NB4 (cell line): ENCODE measurements at regions not wholly inside any gene's neighbourhood (a gene's known extent, or its start where the extent isn't known, plus 50 kb on each side); places are given as distances from the start of the nearest gene placed in this dataset.

Experiments
- MYC ChIP-seq: IDR thresholded peaks from 2 replicates; pipeline ENCODE4 v1.6.1; 2011; ENCODE audit warnings: low read depth, low read length
- POLR2A ChIP-seq: IDR thresholded peaks from 2 replicates; pipeline ENCODE4 v1.6.1; 2011; ENCODE audit warnings: mild to moderate bottlenecking; ENCODE audit not compliant: insufficient read length; ENCODE audit errors: extremely low read depth
- TF ChIP-seq, protein P1 (sequence below): IDR thresholded peaks from one replicate; pipeline ENCODE4 v1.5.1; 2012; ENCODE audit warnings: low read depth, low read length
- TF ChIP-seq, protein P2 (sequence below): IDR thresholded peaks from 2 replicates; pipeline ENCODE4 v1.6.1; 2011; ENCODE audit warnings: low read depth, low read length

DNA sequence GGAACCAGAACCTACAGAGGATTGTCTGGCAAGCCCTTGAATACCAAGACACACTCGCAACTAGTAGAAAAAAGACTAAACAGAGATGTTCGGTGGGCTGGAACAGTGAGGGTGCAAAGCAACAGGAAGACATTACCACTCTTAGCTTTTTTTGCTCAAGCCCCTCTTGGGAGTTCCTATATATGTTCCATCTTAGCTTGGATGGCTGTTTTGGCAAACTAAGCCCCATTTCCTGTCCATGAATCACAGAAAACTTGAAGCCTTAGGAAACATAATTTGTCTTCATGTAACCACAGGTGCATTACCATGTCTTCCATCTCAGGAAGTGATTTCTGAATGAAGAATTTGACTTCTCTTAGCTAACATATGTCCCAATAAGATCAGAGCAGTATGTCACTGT is 446.3 kb downstream of the OLFM4 start:
- TF ChIP-seq, protein P1, sequence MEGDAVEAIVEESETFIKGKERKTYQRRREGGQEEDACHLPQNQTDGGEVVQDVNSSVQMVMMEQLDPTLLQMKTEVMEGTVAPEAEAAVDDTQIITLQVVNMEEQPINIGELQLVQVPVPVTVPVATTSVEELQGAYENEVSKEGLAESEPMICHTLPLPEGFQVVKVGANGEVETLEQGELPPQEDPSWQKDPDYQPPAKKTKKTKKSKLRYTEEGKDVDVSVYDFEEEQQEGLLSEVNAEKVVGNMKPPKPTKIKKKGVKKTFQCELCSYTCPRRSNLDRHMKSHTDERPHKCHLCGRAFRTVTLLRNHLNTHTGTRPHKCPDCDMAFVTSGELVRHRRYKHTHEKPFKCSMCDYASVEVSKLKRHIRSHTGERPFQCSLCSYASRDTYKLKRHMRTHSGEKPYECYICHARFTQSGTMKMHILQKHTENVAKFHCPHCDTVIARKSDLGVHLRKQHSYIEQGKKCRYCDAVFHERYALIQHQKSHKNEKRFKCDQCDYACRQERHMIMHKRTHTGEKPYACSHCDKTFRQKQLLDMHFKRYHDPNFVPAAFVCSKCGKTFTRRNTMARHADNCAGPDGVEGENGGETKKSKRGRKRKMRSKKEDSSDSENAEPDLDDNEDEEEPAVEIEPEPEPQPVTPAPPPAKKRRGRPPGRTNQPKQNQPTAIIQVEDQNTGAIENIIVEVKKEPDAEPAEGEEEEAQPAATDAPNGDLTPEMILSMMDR, result no peak
- TF ChIP-seq, protein P2, sequence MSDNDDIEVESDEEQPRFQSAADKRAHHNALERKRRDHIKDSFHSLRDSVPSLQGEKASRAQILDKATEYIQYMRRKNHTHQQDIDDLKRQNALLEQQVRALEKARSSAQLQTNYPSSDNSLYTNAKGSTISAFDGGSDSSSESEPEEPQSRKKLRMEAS, result no peak
- TF ChIP-seq POLR2A (no peak), MYC (no peak)
